Activated CD4-positive, alpha-beta T cell treated with anti-CD3 and anti-CD28 coated beads for 48 hours (primary cell): ENCODE measurements at regions not wholly inside any gene's neighbourhood (a gene's known extent, or its start where the extent isn't known, plus 50 kb on each side); places are given as distances from the start of the nearest gene placed in this dataset.
"Not testable (repeated sequence)": the region's sequence is repeated elsewhere in the genome, so short reads cannot be mapped to it uniquely, and the experiment has no call there.

ENCODE experiments used
- DNase-seq: peaks from one replicate; pipeline ENCODE4 v3.0.0-alpha.2; 2020

- no peak for DNase-seq
These were observed 93.1 kb upstream of the HIF1A start for GRCh38 chr14:61602003-61602732.

- DNase-seq = no peak
These were observed 92.6 kb upstream of the HIF1A start for GRCh38 chr14:61602733-61603077.

DNA sequence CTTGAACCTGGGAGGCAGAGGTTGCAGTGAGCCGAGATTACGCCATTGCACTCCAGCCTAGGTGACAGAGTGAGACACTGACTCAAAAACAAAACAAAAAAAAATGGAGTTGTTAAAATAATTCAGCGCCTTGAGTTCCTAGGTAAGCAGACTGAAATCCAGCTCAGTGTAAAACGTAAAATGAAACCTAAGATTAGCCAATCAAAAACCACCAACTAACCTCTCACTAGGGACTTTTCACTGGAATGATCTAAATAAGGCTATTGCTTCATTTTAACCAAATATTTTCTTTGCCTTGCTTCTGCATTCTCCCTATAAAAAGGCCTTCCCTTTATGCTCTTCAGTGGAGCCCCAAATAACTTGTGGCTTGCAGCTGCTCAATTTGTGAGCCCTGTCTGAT, 91.6 kb upstream of the HIF1A start:
- DNase-seq = no peak

DNA sequence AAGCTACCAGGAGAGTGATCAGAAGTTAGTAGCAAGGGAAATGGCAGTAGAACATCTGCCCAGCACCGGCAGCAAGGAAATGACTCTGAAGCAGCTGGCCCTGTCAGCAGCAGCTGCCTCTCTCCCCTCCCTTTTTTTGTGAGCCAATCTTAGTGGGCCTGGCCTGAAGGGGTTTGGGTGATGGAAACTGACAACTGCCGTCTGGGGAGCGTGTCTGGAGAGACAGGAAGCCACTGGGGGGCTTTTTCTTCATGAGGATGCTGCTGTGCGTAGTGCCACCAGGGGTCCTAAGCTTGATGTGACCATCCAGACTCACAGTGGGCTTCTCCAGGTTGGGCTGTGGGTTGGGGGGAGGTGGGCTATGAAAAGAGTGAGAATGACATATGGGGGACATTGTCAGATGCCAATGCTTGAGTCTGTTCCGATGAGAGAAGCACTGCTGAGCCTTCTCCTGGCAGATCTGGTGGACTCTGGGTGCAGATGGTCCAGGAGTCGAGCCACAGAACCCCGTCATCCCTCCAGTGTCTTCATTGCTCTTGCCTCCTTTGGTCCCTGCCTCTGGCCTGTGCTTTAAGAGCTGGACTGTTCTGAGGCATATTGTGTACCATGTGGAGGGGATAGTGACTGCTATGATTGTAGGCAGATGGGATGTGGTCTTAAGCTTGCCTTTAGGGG, 87.6 kb upstream of the HIF1A start:
- no peak for DNase-seq

DNA sequence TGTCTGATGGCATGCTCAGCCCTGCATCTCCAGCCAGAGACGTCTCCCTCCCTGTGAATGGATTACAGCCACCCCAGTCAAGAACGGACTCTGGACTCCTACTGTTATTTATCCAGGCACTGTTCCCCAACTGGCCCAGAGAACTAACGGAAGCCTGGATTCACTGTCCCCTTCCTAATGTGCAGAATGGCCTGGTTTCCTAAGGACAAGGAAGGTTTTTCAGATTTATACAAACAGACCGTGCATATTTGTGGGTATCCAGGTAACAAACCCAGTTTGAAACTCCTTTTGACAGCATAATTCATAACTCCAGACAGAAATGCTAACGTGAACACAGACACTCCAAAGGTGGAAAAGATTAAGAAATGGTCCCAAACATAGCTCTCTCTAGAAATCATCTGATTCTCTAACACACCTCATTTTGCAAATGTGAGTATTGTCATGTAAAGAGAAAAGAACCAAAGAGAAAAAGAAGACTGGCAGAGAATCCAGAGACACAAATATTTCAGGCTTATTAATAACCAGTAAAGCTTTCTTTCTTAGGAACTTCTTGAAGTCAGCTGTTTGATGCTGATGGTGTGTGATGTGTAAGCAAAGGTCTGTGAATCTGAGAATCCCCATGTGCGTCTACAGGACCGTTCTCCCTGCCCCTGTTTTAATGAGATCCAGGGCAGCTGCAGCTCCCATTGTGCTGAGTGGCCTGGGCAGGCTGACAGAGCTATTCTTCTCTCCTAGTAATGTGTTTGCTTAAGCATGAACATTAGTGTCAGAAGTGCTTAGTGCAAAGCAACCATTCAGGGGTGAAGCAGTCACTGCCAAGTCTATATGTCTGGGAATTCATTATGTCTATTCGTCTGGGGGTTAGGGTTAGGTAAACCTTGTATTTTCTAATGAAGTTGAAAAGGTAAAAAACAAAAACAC, 86.8 kb upstream of the HIF1A start:
- DNase-seq = no peak

- DNase-seq = no peak
These were observed 86.0 kb upstream of the HIF1A start for GRCh38 chr14:61609191-61609843.

GRCh38 chr14:61609884-61610283, 85.4 kb upstream of the HIF1A start:
- no peak for DNase-seq

DNA sequence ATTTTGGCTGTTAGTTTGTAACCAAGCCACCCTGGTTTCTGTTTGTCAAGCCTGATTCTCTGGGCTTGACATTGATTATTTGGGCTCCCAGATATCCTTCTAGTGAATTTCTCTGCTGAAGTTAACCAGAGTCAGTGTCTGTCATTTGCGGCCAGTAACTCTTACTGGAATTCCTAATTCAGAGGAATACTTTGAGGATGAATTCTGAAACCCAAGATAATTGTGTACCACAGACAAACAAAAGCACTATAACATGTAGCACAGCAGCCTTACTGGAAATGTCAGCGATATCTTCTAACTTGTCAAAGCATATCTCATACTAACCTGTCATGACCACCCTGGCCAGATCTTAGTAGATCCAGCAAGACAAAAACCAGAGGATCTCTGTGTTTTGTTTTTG, 84.4 kb upstream of the HIF1A start:
- DNase-seq = no peak

GRCh38 chr14:61611880-61612630, 83.3 kb upstream of the HIF1A start:
- DNase-seq = no peak

DNA sequence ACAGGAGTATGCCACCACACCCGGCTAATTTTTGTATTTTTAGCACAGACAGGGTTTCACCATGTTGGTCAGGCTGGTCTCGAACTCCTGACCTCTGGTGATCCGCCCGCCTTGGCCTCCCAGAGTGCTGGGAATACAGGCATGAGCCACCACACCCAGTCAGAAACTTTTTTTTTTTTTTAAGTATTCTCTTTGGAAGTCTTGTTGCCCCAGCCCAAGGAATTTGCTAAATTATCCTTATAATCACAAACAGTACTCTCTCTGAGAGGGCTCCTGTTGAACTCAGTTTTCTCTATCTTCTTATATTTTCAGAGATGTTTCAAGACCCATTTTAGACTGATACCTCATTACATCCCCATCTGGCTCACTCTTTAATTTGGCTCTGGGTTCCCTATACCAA, 82.3 kb upstream of the HIF1A start:
- DNase-seq = not testable (repeated sequence)

- no peak for DNase-seq
These were observed 80.6 kb upstream of the HIF1A start for GRCh38 chr14:61614693-61615092.

DNA sequence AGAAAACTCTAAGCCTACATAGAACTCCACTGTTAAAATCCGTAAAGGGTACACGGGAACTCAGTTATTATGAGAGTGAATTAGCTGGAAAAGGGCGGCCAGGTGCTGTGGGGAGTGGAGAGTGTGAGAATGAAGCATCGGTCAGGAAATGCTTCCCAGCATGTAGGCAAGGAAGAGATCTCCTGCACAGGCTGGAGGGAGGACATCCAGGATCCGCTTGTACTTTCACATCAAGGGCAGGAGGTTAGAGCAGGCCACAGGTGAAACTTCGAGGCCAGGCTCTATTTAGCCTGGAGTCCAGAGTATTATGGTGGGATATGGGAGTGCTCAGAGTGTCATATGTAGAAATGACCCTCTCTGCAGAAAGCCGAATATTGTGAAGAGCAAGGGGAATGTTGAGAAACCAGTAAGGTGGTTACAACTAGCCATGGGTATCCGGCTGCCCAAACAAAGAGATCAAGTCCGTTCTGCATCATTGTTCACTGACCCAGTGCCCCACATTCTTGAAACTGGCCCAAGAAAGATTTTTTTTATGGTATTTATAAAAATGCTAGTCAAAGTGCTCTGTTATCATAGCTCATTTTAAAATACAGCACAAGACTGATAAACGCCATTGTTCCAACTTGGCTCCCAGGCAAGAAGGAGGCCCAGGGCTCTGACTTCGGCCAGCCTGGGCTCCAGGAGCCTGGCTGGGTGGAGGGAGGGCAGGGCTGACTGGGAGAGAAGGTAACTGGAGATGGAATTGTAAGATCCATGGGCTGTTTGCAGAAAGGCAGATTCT, 79.4 kb upstream of the HIF1A start:
- no peak for DNase-seq

GRCh38 chr14:61616524-61617185, 78.7 kb upstream of the HIF1A start:
- DNase-seq = no peak

DNA sequence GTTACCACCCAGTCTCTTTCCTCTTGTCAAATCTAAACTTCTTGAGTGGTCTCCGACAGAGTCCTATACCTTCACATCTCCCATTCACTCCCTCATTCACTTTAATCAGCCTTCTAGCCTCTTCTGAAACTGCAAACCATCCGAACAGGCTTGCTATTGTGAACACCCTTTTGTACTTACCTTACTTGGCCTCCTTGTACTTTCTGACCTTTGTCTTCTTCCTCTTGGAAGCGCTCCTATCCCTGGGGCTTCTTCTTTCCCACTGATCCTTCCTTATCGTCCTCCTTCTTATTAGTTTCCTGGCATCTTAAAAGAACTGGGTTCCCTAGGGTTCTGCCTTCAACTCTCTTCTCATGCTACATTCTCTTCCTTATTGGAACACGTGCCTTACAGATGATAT, 76.9 kb upstream of the HIF1A start:
- no peak for DNase-seq

DNA sequence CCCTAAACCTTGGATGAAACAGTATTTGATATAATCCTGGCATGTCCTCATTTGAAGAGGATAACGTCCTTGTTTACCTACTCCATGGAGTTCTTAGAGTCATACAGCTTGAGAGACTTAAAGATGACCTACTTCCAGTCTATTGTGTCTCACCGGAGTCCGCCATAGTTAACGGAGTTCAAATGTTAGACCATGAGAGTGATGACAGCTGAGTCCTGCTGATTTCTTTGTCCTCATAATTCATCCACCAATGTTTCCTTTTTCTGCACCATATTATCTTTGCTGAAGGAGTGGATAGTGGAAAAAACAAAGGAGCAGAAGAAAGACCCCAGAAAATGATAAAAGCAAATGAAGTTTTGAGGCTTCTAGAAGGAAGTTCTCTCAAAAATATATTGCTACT, 75.8 kb upstream of the HIF1A start:
- DNase-seq = no peak

DNA sequence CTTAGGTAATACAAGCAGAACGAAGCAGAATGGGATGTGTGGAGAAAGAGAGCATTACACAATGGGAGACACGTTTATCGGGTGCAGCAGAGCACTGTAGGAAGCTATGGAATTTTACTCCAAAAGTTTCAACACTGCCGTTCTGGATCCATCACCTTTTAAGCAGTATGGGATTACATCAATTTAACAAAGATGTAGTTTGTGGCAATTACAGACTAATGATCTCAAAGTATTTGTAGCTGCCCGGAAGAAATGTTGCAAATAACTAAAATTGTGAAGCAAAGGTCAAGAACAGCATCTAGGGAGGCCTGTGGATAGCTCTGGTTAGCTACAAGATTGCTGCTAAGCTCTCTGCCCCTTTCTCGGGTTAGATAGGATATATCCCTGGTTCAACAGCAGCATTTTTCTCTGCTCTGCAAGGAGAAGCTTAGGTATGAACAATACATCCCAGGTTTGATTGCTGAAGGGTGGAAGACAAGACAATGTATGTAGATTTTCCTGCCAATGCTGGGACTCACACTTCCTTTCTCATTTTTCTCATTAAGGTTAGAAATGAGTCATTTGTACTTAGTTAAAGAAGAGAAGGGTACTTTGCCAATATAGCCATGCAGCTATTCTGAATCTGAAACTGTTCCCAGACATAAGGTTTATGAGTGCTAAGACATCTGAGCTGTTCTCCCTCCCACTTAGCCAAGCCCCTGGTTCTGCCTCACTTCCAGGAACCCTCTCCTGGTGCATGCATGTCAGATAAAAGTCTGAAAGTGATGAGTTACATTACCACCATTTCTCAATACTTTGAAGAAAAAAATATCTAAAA, 75.0 kb upstream of the HIF1A start:
- DNase-seq = peak; percentile 78

- DNase-seq = peak; percentile 67
These were observed 73.9 kb upstream of the HIF1A start for GRCh38 chr14:61621444-61621843.

DNA sequence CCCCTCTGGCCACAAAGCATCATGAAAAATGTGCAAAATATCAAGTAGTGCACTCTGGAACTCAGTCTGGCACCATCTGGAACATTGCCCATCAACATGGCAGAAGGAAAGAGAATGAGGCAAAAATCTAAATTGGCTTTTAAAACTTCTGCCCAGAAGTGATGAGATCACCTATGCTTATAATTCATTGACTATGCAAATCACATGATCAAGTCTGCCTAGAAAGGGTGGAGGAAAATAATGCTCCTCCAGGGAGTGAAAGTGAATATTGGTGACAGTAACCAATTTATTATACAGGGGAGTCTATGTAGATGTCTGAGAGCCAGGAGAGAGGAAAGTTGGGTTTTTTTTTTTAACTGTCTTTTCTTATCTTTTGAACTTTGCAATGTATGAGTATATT, 73.3 kb upstream of the HIF1A start:
- no peak for DNase-seq

DNA sequence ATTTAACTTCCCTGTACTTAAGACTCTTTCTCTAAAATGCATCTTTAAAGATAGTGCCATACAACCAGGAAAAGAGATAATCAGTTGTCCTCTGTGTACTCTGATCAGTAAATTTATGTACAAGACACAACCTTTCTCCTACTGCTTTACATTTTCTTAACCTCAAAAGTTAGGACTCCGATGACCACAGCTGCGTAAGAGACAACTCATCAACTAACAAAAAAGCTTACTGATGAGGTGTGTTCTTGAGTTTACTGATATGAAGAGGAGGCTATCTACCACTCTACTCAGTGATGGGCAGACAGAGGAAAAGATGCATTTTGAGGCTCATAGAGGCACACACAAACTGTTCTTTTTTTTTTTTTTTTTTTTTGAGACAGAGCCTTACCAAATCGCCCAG, 71.4 kb upstream of the HIF1A start:
- no peak for DNase-seq

- no peak for DNase-seq
These were observed 70.1 kb upstream of the HIF1A start for GRCh38 chr14:61625165-61625564.
